RWPE2 (cell line): ENCODE measurements at regions not wholly inside any gene's neighbourhood (a gene's known extent, or its start where the extent isn't known, plus 50 kb on each side); places are given as distances from the start of the nearest gene placed in this dataset.

Experiments used
- ATAC-seq: fragments of 200-7000 bp; cut with Tn5 transposase; 3 replicates; pipeline ENCODE4 v1.9.1; 2021; ENCODE audit warnings: low read depth
- DNase-seq: peaks from one replicate; pipeline ENCODE4 v3.0.0-alpha.2; 2020; ENCODE audit warnings: low spot score
- H3K27ac ChIP-seq: fragments of 450-650 bp; 2 replicates; pipeline ENCODE4 v1.5.1; 2017; ENCODE audit warnings: mild to moderate bottlenecking; ENCODE audit not compliant: poor library complexity, severe bottlenecking
- H3K27me3 ChIP-seq: fragments of 250-450 bp; sonication (Bioruptor Pico); 2 replicates; pipeline ENCODE4 v1.5.1; 2021; ENCODE audit warnings: mild to moderate bottlenecking, moderate library complexity; ENCODE audit not compliant: insufficient read depth, poor library complexity, severe bottlenecking
- H3K36me3 ChIP-seq: fragments of 250-450 bp; sonication (Bioruptor Pico); 2 replicates; pipeline ENCODE4 v1.5.1; 2020; ENCODE audit warnings: low read depth, mild to moderate bottlenecking, moderate library complexity
- H3K4me1 ChIP-seq: fragments of 250-450 bp; sonication (Bioruptor Pico); 2 replicates; pipeline ENCODE4 v1.5.1; 2021; ENCODE audit warnings: mild to moderate bottlenecking, moderate library complexity; ENCODE audit not compliant: insufficient read depth, poor library complexity, severe bottlenecking
- H3K4me3 ChIP-seq: fragments of 250-450 bp; sonication (Bioruptor Pico); 2 replicates; pipeline ENCODE4 v1.5.1; 2021; ENCODE audit warnings: mild to moderate bottlenecking, moderate library complexity; ENCODE audit not compliant: severe bottlenecking
- H3K9me3 ChIP-seq: fragments of 250-450 bp; sonication (Bioruptor Pico); 2 replicates; pipeline ENCODE4 v1.5.1; 2021; ENCODE audit warnings: mild to moderate bottlenecking, moderate library complexity; ENCODE audit not compliant: severe bottlenecking
- CTCF ChIP-seq: fragments of 450-650 bp; IDR thresholded peaks from one replicate; pipeline ENCODE4 v1.5.1; 2017; ENCODE audit warnings: mild to moderate bottlenecking, moderate library complexity; ENCODE audit not compliant: poor library complexity, severe bottlenecking

- H3K27ac ChIP-seq: no peak overlapping the region
- H3K4me1 ChIP-seq: no peaks in the 10 kb centered on the region
- H3K9me3 ChIP-seq: no peaks in the 10 kb centered on the region
- H3K4me3 ChIP-seq: no peak overlapping the region
- ATAC-seq (no peak), DNase-seq (no peak)
- TF ChIP-seq CTCF: no peak
- no peaks in the 10 kb centered on the region for H3K36me3 ChIP-seq
- no peaks in the 10 kb centered on the region for H3K27me3 ChIP-seq
Measured at GRCh38 chr1:60715970-60716369, 366.4 kb upstream of the NFIA start.

- ATAC-seq (no peak), DNase-seq (no peak)
- no peaks in the 10 kb centered on the region for H3K4me1 ChIP-seq
- no peaks in the 10 kb centered on the region for H3K36me3 ChIP-seq
- H3K4me3 ChIP-seq: no peak overlapping the region
- no peak overlapping the region for H3K27ac ChIP-seq
- TF ChIP-seq CTCF: no peak
- H3K9me3 ChIP-seq: no peaks in the 10 kb centered on the region
- no peaks in the 10 kb centered on the region for H3K27me3 ChIP-seq
Measured at GRCh38 chr1:60709426-60709825, 372.9 kb upstream of the NFIA start.

GRCh38 chr1:60705026-60705425 is 377.3 kb upstream of the NFIA start:
- Histone ChIP-seq H3K36me3 (no peaks in the 10 kb centered on the region), H3K27me3 (no peaks in the 10 kb centered on the region), H3K9me3 (no peaks in the 10 kb centered on the region), H3K27ac (no peak overlapping the region), H3K4me3 (no peak overlapping the region), H3K4me1 (no peaks in the 10 kb centered on the region)
- no peak for ATAC-seq
- no peak for DNase-seq
- TF ChIP-seq CTCF: no peak

- Histone ChIP-seq H3K36me3 (no peaks in the 10 kb centered on the region), H3K4me3 (no peak overlapping the region), H3K4me1 (no peaks in the 10 kb centered on the region), H3K27me3 (no peaks in the 10 kb centered on the region), H3K27ac (no peak overlapping the region), H3K9me3 (no peaks in the 10 kb centered on the region)
- TF ChIP-seq CTCF: no peak
- ATAC-seq (no peak), DNase-seq (no peak)
Measured at GRCh38 chr1:60703155-60703554, 379.2 kb upstream of the NFIA start.

GRCh38 chr1:60699325-60699724 is 383.0 kb upstream of the NFIA start:
- H3K9me3 ChIP-seq: no peaks in the 10 kb centered on the region
- no peak for ATAC-seq
- no peaks in the 10 kb centered on the region for H3K4me1 ChIP-seq
- DNase-seq: no peak
- H3K4me3 ChIP-seq: no peak overlapping the region
- H3K27ac ChIP-seq: no peak overlapping the region
- no peak for TF ChIP-seq CTCF
- H3K27me3 ChIP-seq: no peaks in the 10 kb centered on the region
- H3K36me3 ChIP-seq: no peaks in the 10 kb centered on the region
